GM19025 (cell line): ENCODE measurements at regions not wholly inside any gene's neighbourhood (a gene's known extent, or its start where the extent isn't known, plus 50 kb on each side); places are given as distances from the start of the nearest gene placed in this dataset.
"Not testable (repeated sequence)": the region's sequence is repeated elsewhere in the genome, so short reads cannot be mapped to it uniquely, and the experiment has no call there.

ENCODE experiments used
- ATAC-seq: cut with Tn5 transposase; IDR thresholded peaks from one replicate; pipeline ENCODE4 v1.9.1; 2021; ENCODE audit warnings: mild to moderate bottlenecking, low read depth, moderate library complexity; ENCODE audit not compliant: unreplicated experiment

DNA sequence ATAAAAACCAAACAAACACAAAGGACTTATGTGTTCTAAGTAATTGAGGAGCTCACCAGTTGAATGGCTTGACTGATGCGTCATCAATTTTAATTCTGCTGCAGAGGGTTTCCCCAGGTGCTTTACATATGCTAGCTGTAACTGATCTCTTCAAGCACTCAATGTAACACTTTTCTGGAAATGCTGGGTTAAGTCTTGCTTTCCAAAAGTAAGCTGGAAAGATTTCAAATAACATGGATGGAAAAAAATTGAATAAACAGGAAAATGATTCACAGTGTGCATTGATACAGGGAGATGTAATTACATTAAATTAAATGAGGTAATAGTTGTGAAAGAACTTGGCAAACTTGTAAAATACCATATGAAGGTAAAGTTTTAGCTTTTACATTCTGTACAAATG is 186.7 kb upstream of the WDFY3 start:
- ATAC-seq = no peak

DNA sequence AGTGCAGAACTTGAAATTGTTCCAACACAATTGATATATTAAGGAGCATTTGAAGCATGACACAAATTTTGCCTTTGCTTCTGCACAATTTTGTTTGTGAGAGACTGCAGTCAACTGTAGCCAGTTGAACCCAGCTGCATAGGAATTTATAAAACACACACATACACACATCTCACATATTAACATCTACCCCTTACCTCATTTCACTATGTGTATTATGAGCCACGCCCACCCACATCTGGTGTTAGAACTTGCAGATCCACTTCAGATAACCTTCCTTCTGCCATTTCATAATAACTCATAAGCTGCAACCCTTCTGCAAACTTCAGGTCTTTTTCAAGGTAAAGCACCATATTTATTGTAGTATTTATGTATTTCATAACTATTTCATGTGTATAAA is 188.1 kb upstream of the WDFY3 start:
- ATAC-seq = no peak

DNA sequence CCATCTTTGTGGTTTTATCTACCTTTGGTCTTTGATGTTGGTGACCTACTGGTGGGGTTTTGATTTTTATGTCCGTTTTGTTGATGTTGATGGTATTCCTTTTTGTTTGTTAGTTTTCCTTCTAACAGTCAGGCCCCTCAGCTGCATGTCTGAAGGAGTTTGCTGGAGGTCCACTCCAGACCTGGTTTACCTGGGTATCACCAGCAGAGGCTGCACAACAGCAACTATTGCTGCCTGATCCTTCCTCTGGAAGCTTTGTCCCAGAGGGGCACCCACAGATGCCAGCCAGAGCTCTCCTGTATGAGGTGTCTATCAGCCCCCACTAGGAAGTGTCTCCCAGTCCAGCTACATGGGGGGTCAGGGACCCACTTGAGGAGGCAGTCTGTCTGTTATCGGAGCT is 199.3 kb upstream of the WDFY3 start:
- no peak for ATAC-seq

DNA sequence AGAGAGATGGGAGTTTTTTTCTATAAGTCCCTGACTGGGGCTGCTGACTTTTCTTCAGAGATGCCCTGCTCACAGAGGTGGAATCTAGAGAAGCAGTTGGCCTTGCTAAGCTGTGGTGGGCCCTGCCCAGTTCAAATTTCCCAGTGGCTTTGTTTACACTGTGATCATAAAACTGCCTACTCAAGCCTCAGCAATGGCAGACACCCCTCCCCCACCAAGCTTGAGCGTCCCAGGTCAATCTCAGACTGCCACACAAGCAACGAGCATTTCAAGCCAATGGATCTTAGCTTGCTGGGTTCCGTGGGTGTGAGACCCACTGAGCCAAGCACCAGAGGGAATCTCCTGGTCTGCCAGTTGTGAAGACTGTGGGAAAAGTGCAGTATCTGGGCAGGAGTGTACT is 199.8 kb upstream of the WDFY3 start:
- ATAC-seq = no peak

DNA sequence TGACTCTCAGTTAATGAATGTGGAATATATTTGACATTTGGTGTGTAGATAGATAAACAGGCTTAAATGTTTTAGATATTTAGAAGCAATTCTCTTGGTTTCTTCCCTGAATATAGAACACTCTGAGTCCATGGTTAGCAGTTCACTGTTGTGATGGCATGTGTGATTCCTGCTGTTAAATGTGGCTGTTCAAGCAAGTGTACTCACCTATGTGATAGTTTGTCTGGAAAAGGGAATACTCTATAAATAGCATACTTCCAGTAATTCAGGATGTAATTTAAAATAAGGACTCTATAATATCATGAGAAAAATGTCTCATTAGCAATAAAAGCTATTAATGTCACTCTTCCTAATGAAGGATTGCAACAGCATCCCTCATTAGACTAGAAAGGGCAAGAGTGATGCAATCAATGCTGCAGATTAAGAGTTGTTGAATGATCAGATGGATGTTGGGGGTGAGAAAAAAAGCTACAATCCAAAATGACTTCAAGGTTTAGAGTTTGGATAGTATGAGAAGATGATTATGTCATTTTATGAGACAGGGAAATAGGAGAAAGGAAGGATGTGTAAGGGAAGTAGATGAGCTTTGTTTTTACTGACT is 201.8 kb upstream of the WDFY3 start:
- ATAC-seq = no peak

DNA sequence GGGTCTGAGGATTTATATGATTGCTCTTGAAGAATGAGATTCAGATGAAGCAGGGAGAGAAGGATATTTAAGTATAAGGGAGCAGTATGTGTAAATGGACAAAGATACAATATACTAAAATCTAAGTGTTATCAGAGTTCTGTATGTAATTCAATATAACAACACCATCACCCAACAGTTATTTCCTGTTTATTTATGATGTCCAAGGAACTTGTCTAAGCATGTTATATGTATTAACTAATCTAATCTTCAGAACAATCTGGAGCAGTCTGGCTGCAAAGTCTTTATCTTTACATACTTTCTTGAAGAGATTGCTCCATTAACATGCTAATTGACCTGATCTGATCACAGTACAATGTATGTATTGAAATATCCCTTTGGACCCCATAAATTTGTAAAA is 203.8 kb upstream of the WDFY3 start:
- ATAC-seq = no peak

DNA sequence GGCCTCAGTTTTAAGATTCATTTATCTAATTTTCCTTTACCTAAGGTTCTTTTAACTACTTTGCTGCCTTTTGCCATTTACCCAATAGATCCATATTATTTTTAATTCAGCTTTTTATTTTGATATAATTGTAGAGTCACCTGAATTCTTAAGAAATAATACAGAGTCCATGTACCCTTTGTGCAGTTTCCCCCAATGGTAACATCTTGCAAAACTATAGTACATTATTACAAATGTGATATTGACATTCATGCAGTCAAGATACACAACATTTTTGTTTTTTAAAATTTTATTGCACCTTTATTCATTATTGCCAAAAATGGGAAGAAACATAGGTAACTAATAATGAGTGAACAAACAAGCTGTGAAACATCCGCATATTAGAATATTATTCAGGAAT is 208.7 kb upstream of the WDFY3 start:
- no peak for ATAC-seq

DNA sequence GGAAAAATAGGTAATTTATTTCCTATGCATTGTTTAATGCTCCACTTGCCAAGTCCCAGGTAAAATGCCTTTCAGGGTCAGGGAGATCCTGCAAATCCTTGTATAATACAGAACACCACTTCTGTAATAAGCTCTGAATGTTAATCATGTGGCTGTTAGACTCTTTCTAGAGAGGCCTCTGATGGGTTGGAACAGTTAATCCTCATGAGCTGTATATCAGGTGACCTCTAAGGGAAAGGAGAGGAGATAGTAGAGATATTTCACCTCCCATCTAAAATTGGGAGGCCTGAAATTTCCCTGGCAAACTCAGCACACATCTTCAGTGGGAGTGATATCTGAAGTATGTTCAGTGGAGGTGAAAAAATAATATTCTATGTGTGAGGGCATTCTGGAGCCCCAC is 210.6 kb upstream of the WDFY3 start:
- no peak for ATAC-seq

DNA sequence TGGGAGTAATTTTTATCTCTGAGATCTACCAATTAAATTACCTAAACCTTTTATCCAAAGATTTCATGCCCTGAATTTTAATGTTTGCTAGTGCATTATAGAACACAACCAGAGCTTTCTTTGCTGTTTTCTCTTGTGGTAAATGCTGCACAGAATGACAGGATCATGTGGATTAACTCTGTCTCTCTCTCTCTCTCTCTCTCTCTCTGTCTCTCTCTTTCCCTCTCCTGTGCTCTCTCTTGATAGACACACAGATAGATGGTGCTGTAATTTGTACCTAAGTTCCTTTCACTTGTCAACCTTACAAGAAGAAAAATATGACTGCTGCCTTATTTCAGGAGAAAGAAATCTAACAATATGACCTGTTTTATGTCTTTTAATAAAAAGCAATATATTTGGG is 211.2 kb upstream of the WDFY3 start:
- ATAC-seq = no peak

DNA sequence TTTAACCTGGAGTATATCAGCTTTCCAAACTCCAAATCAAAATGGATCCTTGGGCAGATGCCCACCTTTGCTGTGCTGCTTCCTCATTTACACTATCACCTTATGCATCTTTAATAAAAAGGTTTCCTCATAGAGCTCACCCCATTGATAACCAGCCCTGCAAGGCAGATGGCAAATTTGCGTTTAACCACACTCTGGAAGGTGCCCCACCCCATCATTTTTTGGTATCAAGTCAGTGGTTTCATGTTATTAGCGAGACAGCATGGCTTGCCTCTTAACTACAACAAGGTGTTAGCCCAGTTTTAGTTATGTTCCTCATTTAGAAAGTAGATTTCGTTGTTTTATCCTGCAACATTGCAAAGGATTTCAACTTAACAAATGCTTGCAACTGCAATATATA is 214.0 kb upstream of the WDFY3 start:
- ATAC-seq = no peak

DNA sequence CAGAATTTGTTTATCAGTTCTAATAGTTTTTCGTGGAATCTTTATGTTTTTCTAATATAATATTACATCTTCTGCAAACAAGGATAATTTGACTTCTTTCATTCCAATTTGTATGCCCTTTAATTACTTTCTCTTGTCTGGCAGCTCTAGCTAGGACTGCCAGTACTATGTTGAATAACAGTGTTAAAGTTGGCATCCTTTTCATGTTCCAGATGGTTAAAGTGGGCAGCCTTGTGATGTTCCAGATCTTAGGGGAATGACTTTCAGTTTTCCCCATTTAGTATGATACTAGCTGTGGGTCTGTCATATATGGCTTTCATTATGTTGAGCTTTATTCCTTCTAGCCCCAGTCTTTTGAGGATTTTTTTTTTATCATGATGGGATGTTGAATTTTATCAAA is 220.6 kb upstream of the WDFY3 start:
- ATAC-seq = no peak

DNA sequence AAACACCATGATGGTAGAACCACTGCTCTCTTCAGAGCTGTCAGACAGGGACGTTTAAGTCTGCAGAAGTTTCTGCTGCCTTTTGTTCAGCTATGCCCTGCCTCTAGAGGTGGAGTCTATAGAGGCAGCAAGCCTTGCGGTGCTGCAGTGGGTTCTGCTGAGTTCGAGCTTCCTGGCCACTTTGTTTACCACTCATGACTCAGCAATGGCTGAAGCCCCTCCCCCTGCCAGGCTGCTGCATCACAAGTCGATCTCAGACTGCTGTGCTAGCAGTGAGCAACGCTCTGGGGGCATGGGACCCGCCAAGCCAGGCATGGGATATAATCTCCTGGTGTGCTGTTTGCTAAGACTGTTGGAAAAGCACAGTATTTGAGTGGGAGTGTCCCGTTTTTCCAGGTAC is 229.5 kb upstream of the WDFY3 start:
- ATAC-seq = not testable (repeated sequence)

DNA sequence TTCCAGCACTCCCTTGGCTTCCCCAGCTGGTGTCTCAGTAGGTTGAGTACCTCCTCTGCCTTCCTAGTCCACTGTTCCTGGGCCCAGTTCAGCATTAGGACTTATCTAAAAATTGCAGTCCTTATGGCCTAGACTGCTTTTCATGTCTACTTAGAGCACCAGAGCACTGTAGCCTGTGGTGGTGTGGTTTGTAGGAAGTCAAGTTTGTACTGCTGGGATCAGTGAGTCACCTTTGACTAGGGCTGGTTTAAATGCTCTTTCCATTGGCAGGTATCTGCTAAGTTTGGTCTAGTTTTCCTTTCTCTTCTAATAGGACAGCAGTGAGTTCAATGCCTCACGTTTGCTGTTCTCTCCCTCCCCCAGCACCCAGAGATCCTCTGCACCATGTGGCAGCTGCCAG is 233.6 kb upstream of the WDFY3 start:
- ATAC-seq = no peak

DNA sequence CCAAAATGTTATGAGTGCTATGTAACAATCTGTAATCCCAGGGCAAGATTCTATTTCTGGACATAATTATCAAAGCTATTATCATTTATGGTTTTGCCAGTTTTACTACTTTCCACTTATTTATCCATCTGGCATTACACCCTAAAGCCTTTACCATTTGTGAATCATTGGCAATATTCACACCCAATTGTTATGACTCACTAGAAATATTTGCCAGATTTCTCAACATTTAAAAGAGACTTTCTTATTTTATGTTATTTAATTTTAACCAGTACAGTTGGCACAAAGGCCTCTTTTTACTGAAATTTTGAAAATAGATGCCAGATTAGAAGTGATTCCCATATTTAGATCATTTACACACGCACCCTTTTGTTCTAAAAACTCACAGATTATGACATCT is 242.7 kb upstream of the WDFY3 start:
- ATAC-seq = no peak

DNA sequence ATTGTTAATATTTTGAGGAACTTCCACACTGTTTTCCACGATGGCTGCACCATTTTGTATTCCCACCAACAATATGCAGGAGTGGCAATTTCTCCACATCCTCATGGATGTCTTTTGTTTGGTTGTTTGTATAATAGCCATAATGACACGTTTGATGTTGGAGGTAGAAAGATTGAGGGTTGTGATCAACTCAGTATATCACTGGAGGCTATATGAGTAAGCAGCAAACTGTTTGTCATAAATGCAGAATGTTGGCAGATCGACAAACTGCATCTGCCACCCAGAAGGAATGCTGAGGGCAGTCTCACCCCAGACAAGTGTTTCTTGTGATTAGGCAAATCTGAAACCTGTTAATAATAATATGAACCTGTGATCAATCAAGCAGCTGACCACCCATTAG is 243.9 kb upstream of the WDFY3 start:
- no peak for ATAC-seq

DNA sequence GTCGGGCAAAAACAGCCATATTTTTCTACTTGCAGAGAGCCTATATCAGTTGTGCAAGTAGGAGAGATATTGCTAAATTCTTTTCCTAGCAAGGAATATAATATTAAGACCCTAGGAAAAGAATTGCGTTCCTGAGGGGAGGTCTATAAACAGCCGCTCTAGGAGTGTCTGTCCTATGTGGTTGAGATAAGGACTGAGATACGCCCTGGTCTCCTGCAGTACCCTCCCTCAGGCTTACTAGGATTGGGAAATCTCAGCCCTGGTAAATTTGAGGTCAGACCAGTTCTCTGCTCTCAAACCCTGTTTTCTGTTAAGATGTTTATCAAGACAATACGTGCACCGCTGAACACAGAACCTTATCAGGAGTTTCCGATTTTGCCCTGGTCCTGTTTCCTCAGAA is 250.1 kb upstream of the WDFY3 start:
- not testable (repeated sequence) for ATAC-seq

DNA sequence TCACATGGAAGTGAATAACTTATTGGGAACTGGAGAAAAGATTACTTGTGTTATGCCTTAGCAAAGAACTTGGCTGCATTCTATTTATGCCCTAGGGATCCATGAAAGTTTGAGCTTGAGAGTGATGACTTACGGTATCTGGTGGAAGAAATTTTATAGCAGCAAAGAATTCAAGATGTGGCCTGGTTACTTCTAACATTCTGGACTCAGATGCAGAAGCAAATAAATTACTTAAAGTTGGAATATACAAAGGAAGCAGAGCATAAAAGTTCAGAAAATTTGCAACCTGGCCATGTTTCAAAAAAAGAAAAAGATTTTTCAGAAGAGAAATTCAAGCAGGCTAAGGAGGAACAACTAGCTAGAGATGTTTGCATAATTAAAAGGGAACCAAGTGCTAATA is 252.3 kb upstream of the WDFY3 start:
- no peak for ATAC-seq

DNA sequence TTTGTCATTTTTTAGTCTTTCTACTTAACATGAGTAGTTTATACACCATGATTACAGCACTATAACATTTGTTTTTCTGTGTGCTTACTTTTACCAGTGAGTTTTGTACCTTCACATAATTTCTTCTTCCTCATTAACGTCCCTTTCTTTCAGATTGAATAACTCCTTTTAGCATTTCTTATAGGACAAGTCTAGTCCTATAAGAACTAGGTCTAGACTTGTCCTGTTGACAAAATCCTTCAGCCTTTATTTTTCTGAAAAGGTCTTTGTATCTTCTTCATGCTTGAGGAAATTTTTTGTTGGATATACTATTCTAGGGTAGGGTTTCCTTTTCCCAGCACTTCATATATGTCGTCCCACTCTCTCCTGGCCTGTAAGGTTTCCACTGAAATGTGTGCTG is 253.3 kb upstream of the ARHGAP24 start:
- no peak for ATAC-seq

DNA sequence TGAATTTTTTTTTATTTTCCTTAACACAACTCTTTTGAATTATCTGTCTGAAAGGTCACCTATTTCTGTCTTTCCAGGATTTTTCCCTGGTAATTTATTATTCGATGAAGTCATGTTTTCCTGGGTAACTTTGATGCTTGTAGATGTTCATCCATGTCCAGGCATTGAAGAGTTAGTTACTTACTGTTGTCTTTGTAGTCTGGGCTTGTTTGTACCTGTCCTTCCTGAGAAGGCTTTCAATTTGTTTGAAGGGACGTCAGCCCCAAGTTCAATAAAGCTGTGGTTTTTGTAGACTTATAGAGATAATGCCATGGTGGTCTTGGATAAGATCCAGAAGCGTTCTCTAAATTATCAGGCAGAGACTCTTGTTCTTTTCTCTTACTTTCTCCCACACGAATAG is 252.4 kb upstream of the ARHGAP24 start:
- no peak for ATAC-seq

DNA sequence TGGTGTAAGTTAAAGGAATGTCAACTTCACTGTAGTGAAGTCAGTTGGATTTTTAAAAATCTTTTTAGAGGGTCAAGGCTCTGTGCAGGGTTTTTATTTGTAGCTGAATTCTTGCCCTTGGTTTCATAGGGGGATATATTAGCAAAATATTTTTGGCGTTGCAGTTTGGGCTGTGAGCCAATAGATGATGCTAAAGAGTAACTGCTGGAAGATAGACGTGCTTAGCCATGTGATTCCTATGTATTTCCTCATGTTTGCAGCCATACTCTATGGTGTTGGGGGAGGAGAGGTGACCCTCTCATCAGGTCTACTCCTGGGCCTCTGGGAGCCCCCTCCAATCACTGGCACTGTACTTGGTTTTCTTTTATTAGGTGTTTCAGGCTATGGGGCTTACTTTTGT is 246.7 kb upstream of the ARHGAP24 start:
- ATAC-seq = no peak

DNA sequence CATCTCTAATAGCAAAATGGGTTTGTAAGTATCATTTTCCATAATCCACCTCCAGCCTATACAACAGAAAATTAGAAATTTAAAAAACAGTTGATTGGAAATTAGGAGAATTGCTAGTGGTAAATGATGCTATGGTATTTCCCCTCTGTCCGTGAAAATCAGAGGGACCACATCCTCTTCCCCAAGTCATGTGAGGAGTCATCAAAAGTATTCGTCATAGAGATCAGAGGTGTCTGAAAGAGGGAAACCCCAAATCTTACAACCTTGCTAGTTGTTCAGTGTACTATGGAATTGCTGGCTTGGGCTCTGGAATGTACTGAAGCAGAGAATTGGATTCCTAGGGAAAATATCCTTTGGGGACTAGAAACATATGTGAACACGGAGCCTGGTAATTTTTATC is 241.4 kb upstream of the ARHGAP24 start:
- ATAC-seq = no peak

DNA sequence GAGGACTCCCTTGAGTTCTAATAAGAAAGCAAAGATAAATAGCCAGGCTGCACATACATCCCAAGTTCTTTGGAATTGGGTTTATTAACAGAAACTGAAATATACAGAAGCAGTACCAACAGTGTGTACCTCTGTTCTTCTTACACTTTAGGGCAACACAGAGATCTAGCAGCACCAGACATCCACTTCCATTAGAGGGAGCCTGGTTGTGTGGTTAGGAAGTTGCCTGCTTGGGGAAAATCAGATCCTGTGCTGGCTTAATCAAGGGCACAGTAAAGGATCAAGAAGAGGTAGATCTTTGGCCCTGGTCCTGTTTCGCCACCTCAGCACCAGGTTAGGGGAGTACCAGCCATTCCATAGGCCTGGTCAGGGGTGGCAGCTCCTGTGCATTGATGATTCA is 231.1 kb upstream of the ARHGAP24 start:
- ATAC-seq = no peak

DNA sequence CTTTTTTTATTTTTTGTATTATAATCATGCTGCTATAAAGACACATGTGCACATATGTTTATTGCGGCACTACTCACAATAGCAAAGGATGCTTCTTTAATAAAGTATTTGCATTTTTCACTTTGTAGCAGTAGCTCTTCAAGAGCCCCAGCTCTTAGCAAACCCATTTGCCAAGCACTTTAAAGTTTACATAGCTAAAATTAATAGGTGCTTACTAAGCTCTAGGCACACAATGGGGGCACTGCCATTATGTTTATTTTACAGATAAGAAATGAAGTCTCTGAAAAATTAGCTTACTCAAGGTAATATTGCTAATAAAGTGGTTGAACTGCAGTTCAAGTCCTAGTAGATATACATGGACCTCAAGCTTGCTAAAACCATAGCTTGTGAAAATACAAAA is 230.3 kb upstream of the ARHGAP24 start:
- no peak for ATAC-seq
